Skeletal muscle cell (primary cell): ENCODE measurements at regions not wholly inside any gene's neighbourhood (a gene's known extent, or its start where the extent isn't known, plus 50 kb on each side); places are given as distances from the start of the nearest gene placed in this dataset.

Experiments
- DNase-seq: peaks from one replicate; pipeline ENCODE4 v3.0.0-alpha.2; 2010; ENCODE audit warnings: low read depth
- H3K4me3 ChIP-seq: 2 replicates; pipeline ENCODE4 v1.5.1; 2011; ENCODE audit warnings: low read depth, mild to moderate bottlenecking, control low read depth, low read length, moderate library complexity

DNA sequence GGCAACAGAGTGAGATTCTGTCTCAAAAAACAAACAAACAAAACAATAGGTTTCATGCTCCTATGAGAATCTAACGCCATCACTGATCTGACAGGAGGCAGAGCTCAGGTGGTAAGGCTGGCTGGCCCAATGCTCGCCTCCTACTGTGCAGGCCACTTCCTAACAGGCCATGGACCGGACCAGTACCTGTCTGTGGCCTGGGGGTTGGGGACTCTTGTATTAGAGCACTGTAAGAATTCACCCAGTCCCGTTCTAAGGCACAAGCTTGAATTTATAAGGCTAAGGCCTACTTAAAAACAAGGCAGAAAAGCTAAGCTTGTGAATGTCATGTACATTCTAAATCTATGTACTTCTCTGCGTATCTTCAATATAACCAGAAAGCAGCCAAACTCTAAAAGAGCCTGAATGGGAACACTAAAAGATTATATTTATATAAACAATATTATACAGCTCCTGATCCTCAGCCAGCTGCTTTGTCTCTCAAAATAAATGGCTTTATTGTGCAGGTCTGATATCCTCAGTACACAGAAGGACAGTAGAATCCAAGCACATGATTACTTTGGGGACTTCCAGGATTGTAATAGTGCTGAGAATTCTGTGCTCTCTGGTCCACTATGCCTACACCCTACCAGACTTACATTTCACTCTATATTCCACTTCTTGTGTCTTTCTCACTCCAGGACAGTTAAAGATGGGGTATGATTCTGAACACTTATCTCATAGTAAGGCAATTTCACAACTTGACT lies 64.5 kb upstream of the DST start:
- no peak for DNase-seq
- no peak overlapping the region for H3K4me3 ChIP-seq

DNA sequence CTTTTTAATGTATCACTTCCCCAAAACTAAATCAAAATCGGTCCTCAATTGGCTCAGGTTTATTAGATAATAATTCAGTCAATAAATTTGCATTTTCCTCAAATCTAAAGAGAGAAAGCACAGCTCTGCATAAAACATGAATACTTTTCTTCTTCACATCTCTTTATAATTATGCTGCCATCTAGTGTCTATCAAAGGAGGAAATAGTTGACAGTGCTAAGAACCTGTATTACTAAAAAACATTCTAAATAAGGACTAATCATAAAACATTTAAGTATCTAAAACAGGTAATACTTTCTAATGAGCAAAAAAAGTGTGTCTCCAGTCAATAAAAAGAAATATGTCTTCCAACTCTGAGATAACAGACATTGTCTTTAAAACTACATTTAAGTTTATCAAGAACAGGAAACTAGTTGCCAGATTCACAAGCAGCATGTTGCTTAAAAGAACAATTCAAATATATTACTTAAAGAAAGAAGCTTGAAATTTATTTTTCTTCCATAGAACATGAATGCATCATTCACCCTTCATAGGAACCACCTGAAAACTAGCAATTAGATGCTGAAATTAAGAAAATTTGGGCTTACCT lies 56.5 kb upstream of the DST start:
- DNase-seq = no peak
- no peak overlapping the region for H3K4me3 ChIP-seq

GRCh38 chr6:56695702-56696101 lies 53.0 kb upstream of the DST start:
- DNase-seq = no peak
- H3K4me3 ChIP-seq = no peak overlapping the region

GRCh38 chr6:56694002-56694401 lies 51.3 kb upstream of the DST start:
- DNase-seq = no peak
- H3K4me3 ChIP-seq = no peak overlapping the region

GRCh38 chr6:56693246-56693607 lies 50.5 kb upstream of the DST start:
- DNase-seq = peak; percentile 91
- peak overlapping the region; percentile 44 for H3K4me3 ChIP-seq

GRCh38 chr6:56692523-56693245 lies 50.0 kb upstream of the DST start:
- peak; percentile 74 for DNase-seq
- H3K4me3 ChIP-seq = peak overlapping the region; percentile 44
